D721Med (cell line): ENCODE measurements at regions not wholly inside any gene's neighbourhood (a gene's known extent, or its start where the extent isn't known, plus 50 kb on each side); places are given as distances from the start of the nearest gene placed in this dataset.

Source experiments
- DNase-seq: peaks from one replicate; pipeline ENCODE4 v3.0.0; 2011; ENCODE audit warnings: low spot score; ENCODE audit not compliant: insufficient read length
- FAIRE-seq: peaks from 2 replicates; lab custom pipeline; 2011; peaks lifted over from hg19 to GRCh38; lab: Jason Lieb, UNC
- TF ChIP-seq, protein P1 (sequence below): IDR thresholded peaks from 2 replicates; pipeline ENCODE4 v1.5.1; 2012; ENCODE audit warnings: mild to moderate bottlenecking, control low read depth; ENCODE audit not compliant: insufficient read depth; ENCODE audit errors: missing control alignments

DNA sequence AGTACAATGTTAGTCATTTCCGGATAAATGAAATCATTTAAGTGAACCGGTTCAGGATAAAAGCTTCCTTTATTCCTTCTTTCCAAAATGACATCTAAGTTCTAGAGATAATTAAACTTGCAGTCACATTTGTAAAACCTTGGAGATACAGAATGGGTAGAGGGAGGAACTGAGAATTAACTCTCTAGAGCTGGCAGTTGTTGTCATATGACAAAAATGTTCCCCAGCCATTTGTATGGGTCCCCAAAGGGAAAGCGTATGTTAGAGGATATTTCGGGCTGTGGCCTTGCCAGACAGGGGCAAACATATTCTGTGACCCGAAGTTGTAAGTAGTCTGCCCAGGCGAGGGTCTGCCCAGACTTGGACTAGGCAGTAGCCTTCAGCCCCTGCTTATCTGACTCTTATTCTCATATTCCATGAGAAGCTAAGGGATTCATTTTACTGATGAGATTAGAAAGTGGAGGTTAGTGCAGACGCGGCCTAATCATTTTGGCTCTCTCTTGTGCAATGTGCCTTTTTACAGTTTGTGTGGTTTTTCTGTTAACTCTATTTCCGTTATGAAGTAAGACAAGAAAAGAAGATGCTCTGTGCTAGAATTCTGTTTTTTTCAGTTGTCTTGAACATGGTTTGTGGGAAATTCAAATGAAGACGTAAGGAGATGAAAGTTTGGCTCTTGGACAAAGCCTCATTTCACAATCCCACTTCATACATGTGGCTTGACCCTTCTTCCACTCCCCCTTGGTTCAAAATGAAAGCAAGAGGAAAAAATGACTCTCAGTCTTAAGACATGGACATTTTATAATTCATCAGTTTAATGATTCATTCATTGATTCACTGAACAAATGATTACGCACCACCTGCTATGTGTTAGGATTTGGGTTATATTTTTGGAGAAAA is 2394.2 kb upstream of the AGA start:
- TF ChIP-seq, protein P1, sequence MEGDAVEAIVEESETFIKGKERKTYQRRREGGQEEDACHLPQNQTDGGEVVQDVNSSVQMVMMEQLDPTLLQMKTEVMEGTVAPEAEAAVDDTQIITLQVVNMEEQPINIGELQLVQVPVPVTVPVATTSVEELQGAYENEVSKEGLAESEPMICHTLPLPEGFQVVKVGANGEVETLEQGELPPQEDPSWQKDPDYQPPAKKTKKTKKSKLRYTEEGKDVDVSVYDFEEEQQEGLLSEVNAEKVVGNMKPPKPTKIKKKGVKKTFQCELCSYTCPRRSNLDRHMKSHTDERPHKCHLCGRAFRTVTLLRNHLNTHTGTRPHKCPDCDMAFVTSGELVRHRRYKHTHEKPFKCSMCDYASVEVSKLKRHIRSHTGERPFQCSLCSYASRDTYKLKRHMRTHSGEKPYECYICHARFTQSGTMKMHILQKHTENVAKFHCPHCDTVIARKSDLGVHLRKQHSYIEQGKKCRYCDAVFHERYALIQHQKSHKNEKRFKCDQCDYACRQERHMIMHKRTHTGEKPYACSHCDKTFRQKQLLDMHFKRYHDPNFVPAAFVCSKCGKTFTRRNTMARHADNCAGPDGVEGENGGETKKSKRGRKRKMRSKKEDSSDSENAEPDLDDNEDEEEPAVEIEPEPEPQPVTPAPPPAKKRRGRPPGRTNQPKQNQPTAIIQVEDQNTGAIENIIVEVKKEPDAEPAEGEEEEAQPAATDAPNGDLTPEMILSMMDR: no peak
- DNase-seq: no peak
- FAIRE-seq: no peak

DNA sequence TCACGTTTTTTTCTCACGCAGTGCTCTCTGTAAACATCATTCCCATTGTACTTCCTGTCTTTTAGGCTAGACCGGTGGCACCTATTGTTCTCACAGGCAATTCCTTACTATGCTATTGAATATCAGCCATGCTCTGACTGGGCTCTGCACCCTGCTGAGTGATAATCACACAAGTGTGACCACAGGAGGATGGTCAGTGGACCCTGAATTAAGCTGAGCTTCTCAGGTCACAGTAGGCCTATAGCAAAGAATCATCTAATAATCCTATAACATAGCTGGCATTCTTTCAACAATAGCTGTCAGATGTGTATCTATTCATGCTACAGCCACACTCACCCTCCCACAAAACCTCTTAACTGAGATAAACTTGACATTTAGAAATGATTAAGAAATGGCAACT is 2399.8 kb upstream of the TENM3 start:
- TF ChIP-seq, protein P1: no peak
- FAIRE-seq (no peak), DNase-seq (no peak)

DNA sequence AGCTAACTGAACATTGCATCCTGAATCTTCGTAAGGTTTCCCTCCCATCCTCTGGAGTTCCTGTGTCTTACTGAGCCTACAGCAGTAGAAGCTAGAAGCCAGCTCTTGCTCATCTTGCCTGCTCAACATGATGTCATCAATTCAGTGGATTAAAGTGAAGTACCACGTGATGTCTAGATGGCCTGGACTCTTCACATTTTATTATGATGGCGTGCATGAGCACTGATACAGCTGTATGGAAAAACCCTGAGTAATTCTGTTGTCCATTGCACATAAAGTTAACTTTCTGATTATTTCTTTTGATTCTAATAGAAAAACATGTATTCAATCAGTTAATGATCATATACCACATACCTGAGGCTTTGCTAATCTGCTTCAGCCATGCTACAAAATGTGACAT is 2387.7 kb upstream of the TENM3 start:
- no peak for DNase-seq
- FAIRE-seq: no peak
- TF ChIP-seq, protein P1: no peak

DNA sequence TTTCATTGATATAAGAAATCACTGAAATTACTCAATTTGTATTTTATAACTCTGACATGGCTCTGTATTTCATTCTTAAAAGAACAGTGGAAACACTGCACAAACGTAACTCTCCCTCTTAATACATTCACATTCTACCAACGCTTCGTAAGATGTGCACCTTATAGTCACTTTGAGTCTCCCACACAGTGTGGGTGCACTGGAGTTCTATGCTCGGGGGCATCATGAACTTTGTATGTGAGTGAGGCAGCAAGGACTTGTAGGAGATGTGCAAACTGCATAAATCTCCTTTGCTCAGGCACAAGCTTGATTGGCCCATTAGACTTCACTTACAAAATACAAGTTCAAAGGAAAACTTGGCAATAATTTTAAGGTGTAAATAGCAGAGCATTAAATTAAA is 2385.0 kb upstream of the TENM3 start:
- FAIRE-seq (no peak), DNase-seq (no peak)
- TF ChIP-seq, protein P1: no peak

DNA sequence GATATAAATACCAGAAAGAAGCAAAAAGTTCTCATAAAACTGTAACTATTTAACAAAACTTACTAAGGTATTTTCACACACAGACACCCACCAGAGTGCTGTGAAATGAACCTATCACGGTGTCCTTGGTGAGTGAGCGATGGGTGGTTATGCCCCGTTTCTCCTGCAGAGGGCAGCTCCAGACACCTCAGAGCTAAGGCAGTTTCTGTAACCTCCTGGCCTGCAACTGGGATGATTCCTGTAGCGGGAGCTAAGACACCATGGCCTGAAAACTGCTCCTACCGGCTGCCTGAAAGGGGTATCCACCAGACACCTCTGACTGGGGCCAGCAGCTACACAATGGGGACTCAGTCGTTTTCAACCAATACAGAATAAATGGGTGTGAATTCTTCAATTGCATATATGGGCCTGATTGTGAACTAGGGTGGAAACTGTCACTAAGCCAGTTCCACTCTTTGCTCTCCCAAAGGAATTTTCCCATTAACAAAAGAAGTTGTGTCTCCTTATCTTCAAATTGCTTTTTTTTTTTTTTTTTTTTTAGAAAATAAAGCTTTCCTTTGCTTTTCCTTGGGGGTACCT is 2375.8 kb upstream of the TENM3 start:
- DNase-seq (peak; percentile 20), FAIRE-seq (peak; percentile 55)
- TF ChIP-seq, protein P1: peak; percentile 76

DNA sequence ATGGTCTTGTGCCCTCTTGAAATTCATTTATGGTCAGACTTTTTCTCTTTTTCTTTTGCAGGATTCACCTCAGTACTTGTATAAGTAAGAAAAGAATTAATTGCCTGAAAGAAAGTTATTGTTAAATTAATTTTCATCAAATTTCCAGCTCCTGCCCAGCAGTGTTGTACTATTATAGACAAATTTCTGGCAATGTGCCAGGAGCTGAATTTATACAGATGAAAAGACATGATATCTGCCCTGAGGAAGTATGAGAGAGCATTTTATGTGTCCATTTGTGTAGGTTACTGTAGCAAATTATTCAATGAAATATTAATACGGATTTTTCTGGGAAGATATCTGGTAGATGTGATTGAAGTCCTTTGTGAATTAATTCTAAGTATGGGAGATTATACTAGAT is 2371.5 kb upstream of the TENM3 start:
- FAIRE-seq (no peak), DNase-seq (no peak)
- TF ChIP-seq, protein P1: no peak

DNA sequence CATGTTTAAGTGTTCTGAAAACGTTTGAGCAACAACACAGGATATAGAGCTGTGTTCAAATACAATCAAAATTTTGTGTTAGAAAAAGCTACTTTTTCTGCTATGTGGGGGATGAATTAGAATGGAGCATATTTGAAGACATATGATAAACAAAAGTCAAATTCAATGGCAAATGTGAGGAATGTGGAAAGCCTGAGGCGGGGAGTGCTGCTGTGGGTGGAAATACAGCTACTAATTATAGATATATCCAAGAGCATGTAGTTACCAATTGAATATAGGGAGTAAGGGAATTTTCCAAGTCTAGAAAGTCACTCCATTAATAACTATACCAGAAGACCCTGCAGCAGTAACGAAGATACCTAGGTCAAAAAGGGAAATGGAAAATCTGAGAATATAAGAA is 2370.4 kb upstream of the TENM3 start:
- FAIRE-seq (no peak), DNase-seq (no peak)
- TF ChIP-seq, protein P1: no peak
